ENCODE measurements at regions not wholly inside any gene's neighbourhood (a gene's known extent, or its start where the extent isn't known, plus 50 kb on each side); places are given as distances from the start of the nearest gene placed in this dataset.

DNA sequence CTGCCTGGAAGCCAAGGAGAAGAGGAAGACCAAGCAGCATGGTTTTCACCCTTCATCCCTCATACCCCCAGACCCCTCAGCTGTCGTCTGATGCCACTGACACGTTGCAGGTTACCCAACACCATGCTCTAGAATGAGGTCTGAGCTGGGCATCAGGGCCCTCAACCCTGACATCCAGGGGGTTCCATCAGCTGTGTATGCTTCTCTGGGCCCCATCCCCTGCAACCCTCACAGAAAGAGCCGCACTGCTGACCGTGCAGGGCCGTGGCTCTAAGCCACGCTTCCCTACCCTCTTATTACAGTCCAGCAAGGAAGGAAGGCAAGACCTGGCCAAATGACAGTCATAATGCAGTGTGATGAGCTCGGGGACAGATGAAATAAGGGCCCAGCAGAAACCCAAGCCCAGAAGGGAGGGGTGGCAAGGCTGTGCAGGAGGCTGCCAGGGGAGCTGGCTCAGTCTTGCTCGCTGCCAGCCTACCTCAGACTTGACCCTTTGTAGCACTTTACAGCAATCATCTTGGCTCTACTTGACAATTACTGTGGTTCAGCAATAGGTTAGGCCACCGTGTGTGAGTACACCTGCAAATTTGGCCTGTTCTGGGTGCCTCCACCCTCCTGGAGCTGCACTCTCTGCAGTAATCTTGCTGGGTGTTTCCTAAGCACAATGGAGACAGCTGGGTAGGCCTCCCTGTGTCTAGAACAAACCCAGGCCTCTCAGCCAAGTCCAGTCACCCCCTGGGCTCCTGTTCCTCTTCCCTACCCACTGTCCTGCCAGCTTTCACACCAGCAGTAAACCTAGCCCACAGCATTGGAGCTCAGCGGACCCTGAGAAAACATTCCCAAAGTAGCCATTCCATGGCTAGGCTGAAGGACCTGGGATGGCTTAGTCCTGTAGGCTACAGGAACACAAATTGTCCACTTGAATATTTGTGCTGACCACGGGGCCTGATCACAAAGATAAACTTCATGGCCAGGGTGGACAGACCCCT, 115.3 kb upstream of the NEO1 start:
- TF ChIP-seq, protein P1, sequence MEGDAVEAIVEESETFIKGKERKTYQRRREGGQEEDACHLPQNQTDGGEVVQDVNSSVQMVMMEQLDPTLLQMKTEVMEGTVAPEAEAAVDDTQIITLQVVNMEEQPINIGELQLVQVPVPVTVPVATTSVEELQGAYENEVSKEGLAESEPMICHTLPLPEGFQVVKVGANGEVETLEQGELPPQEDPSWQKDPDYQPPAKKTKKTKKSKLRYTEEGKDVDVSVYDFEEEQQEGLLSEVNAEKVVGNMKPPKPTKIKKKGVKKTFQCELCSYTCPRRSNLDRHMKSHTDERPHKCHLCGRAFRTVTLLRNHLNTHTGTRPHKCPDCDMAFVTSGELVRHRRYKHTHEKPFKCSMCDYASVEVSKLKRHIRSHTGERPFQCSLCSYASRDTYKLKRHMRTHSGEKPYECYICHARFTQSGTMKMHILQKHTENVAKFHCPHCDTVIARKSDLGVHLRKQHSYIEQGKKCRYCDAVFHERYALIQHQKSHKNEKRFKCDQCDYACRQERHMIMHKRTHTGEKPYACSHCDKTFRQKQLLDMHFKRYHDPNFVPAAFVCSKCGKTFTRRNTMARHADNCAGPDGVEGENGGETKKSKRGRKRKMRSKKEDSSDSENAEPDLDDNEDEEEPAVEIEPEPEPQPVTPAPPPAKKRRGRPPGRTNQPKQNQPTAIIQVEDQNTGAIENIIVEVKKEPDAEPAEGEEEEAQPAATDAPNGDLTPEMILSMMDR (IDR thresholded peaks at IDR 0.05; ENCODE audit: borderline replicate concordance, extremely low read depth, low read length, poor library complexity, severe bottlenecking): no peak
- no peak for TF ChIP-seq EZH2 (IDR thresholded peaks at IDR 0.05; ENCODE audit: borderline replicate concordance, low read depth, low read length, severe bottlenecking)
